A673 (cell line): ENCODE measurements at regions not wholly inside any gene's neighbourhood (a gene's known extent, or its start where the extent isn't known, plus 50 kb on each side); places are given as distances from the start of the nearest gene placed in this dataset.

Experiments used
- CTCF ChIP-seq: fragments of 300-800, 200-600 bp; sonication (generic); conservative IDR thresholded peaks from 2 replicates; pipeline ENCODE4 v1.5.1; 2017; ENCODE audit warnings: low read depth, mild to moderate bottlenecking, antibody characterized with exemption, low read length, moderate library complexity, mixed read lengths
- EZH2 ChIP-seq: fragments of 200-600 bp; sonication (generic); IDR thresholded peaks from 2 replicates; pipeline ENCODE4 v1.6.1; 2017; ENCODE audit warnings: borderline replicate concordance, low read depth, mild to moderate bottlenecking, mixed read lengths, antibody characterized with exemption, low read length; ENCODE audit not compliant: poor library complexity, severe bottlenecking

GRCh38 chr13:34638897-34639296, 303.2 kb upstream of the NBEA start:
- no peak for TF ChIP-seq CTCF
- TF ChIP-seq EZH2: no peak
